HG02798 (cell line): ENCODE measurements at regions not wholly inside any gene's neighbourhood (a gene's known extent, or its start where the extent isn't known, plus 50 kb on each side); places are given as distances from the start of the nearest gene placed in this dataset.
"Not testable (repeated sequence)": the region's sequence is repeated elsewhere in the genome, so short reads cannot be mapped to it uniquely, and the experiment has no call there.

Source experiments
- ATAC-seq: cut with Tn5 transposase; IDR thresholded peaks from one replicate; pipeline ENCODE4 v1.9.1; 2021; ENCODE audit warnings: mild to moderate bottlenecking; ENCODE audit not compliant: unreplicated experiment, poor library complexity

DNA sequence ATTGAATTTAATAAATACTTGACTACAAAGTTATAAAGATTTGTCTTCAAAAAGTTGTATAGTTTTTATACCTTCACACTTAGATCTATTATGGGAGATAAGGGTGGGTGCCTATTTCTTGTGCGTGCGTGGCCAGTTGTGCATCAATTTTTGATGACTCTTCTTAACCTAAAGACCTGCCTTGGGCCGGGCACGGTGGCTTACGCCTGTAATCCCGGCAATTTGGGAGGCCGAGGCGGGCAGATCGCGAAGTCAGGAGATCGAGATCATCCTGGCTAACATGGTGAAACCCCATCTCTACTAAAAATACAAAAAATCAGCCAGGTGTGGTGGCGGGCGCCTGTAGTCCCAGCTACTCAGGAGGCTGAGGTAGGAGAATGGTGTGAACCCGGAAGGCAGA is 830.1 kb downstream of the BRD1 start:
- not testable (repeated sequence) for ATAC-seq

DNA sequence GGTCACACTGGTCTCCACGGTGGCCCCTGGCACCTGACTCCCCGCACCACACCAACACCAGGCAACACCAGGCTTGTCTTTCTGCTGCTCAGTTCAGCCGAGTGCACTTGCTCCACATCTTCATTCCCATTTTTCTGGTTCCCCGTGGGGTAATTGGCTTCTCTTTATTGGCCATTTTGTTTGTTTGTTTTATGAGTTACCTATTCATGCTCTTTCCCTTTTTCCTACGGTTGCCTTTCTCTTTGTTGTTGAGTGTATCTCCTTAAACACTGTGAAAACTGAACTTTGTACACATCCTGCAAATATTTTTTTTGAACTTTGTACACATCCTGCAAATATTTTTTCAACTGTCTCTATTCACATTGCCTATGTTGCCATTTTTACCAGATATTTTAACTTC is 834.0 kb downstream of the BRD1 start:
- ATAC-seq, result no peak

DNA sequence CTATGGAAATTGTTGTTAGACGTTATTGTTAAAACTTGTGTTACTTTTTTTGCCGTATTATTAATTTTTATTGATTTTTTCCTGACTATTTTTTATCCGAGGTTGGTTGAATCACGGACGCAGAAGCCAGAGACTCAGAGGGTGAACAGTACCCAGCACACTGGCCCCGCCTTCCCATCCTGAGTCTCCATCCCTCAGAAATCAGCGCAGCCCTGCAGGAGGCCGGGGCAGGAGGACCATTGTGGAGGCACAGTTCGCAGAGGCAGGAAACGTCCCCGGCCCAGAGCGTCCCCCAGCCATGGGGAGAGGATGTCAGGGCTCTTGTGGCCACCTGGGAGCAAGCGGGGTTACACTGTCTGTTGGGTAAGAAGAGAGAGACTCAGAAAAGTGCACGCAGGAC is 843.0 kb downstream of the BRD1 start:
- no peak for ATAC-seq

DNA sequence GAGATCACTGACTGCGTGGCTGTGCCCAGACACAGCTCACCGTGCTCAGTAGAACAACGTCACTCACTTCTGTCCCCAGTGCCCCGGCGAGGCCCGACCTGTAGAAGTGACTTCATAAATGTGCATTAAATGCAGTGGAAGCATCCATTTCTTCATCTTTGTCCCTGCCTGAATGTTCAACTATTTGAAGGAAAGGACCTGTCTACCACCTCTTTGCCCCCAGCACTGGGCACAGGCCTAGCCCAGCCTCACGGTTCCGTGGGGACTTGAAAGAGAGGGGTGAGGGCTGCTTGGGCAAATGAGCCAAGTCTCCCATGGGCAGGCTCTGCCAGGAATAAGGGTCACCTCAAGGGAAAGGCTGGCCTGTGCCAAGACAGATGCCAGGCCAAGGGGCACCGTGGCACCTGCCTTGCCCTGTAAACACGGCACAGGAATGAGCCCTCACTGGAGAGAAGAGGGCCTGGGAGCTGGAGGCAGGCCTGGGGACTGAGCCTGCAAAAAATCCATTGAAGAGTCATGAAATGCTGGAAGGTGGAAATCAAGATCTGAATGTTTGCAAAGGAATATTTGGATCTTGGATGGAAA is 845.3 kb downstream of the BRD1 start:
- ATAC-seq, result no peak

DNA sequence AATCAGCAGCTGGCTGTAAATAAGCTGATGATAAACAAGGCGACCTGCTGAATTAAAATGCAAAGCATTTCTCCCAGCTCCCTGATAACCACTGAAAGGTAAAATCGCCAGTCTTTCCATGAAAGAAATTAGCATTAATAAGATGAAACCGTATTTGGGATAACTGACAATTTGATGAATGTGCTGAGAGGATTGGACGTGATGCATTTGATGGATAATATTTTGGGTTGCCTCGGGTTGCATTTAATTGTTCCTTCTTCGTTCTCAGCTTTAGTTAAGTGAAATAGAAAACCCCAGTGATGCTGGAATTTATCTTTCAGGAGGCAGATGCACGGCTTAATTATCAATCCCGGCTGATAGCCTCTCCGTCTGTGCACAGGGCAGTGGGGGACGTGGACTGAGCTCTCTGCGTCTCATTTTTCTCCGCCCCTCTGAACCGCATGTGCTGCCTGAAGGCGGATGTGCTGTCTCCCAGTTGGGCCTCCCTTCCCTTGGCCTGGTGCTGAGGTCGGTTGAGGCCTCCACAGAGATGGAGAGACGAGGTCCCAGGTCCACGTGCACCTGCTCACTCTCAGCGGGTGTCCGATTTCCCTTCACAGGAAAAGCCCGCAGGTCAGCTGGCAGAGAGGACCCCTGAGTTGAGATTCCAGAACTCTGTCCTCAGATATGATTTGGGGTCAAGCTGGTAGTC is 846.2 kb downstream of the BRD1 start:
- no peak for ATAC-seq

DNA sequence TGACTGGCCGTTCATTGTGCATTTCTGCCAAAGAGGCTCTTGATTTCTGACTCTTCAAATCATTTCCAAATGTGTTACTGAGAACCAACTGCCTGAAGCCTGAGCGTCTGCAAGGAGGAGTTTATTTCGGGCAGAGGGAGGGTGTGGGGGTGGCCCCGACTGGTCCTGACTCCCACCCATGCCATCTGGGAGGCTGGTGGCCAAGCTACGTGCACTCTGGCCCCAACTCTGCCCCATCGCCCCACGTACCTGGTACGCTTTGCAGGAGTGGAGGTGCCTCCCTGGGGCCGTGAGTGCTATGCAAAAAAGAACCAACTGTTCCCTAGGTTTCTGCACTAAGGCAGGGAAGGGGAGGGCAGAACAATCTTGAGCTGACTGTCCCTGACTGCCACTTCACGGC is 846.8 kb downstream of the BRD1 start:
- ATAC-seq, result no peak

DNA sequence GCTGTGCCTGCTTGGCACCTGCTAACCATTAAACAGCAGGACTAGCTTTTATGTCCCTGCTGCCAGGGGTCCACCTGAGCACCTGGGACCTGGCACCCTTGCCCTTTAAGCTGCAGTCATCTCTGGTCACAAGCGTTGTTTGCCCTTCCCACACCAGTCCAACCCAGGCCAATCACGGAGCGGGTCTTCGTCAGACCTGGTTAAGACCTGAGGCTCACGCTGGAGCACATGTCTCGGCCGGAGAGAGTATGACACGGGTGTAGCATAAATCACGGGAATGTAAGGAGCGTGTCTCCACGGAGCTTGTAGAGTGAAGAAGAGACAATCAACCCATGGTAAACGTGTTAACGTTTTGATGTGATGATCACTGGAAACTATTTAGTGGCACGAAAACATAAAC is 847.3 kb downstream of the BRD1 start:
- no peak for ATAC-seq

DNA sequence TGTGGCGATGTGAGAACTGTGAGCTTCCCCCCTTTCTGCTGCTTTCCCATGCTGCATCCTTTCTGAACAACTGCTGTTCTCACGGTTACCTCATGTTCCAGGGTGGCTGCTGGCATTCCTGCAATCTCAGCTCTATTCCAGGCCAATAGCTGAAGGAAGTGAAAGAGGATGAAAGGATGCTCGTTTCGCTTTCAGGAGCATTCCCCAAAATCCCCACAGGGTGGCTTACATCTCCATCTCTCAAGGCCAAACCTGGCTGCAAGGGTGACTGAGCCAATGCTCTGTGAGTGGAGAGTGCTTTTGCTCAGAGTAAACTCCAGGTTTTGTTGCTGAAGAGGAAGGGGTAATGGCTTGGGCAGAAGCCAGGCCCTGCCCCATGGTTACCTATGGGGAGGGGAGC is 848.2 kb downstream of the BRD1 start:
- ATAC-seq, result no peak

DNA sequence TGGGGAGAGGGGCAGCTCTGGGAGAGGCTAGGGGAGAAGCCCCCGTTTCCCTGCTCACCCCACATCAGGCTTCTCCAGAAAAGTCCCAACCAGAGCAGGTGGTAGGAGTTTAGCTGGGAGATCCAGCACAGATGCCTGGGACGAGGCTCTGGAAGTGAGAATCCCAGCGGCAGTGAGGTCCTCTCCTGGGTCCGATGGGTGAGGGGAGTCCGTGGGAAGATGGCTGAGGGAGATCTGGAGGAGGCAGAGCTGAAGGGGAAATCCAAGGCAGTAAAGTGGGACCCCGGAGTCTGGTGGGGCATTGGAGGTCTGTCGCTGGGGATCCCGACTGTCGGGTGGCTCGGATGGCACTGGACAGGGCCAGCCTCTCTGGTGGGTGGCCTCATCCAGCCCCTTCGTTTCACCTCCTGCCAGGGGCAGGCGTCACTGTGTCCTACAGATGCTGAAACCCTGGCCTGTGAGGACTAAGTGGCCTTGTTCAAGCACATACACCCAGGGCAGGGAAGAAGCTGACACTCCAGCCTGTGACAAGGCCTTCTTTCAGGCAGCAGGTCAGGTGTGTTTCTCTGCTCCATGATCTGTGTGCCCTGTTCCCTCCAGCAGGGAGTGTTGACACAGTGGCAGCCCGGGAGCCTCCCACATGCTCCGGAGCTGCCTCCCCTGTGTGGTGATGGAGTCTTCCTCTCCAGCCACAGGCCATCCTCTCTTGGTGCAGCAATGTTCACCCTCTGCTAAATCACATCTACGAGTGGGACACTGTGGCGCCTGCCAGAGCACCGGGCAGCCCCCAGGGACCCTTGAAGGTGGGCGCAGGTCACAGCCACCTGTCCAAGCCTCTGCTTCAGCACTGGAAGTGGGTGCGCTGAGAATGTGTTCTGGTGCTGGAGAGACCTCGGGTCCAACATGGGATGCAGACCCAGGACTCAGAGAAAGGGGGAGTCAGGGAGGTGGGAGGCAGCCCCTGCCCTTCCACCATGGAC is 850.8 kb downstream of the BRD1 start:
- no peak for ATAC-seq

DNA sequence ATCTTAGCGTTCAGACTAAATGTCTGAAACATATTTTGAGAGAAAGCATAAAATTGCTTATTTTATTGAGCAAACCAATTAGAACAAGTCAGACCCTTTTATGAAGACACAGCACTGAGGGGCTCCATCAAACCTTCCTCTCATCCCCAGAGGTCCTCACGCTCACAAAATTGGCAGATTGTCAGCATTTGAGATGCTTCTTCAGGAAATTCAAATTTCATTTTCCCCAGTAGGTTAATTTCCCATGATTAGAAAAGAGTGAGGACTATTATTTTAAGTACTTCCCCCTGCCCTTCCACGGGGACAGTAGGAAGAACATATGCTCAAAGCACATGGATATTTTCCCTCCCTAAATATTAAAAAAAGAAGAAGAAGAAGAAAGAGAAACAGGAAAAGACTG is 851.8 kb downstream of the BRD1 start:
- no peak for ATAC-seq

DNA sequence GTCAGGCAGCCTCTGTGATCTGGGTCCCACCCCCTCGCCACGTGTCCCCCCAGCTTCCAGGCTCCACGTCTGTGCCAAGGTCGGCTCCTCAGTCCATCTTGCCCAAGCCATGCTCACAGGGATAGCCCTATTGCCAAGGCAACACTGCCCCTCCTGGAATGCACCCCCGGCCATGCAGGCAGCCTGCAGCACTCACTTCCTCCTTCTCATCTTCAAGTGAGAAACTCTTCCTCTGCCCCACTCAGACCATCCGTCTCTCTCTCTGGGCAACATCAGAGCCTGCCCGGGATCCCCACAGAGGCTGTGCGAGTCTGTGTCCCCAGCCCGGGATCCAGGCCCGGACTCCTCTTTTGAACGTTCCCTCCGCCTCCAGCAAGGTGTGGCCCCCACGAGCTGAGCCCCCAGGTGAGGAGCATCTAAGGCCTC is 852.3 kb downstream of the BRD1 start:
- ATAC-seq, result no peak

DNA sequence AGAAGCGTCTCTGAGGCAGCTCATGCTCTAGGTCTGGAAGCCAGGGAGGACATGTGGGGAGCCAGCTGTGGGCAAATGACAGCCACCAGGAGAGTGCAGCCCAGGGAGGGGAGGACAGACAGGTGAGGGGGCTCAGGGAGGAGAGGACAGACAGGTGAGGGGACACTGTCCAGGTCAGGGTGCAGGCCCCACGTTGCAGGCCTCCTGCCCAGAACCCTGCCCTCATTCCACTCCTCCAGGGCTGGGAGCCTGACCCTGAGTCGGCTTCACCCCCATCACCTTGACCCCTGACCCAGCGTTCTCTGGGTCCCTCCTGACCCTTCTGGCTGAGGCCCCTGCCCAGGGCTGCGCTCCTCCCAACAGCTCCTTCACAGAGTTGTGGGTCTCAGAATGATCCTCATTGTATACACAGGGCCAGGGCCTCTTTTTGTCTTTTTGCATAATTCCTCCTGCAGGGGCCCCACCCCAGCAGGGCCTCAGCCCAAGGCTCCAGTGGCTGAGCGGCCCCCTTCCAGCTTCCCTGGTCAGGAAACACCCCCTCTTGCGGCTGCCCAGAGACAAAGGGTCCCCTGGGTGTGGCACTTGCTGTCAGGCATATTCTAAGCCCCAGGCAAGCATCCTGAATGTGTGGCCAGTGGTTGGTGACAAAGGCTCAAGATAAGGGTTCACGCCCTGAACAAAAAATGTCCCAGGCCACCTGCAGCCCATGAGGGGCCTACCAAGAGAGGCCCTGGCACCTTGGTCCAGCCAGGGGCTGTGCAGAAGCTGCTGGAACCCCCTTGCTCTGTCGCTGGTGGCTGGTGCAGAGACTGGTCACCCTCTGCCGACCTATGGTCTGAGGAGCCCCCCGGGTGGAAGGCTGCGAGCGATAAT is 853.0 kb downstream of the BRD1 start:
- no peak for ATAC-seq

DNA sequence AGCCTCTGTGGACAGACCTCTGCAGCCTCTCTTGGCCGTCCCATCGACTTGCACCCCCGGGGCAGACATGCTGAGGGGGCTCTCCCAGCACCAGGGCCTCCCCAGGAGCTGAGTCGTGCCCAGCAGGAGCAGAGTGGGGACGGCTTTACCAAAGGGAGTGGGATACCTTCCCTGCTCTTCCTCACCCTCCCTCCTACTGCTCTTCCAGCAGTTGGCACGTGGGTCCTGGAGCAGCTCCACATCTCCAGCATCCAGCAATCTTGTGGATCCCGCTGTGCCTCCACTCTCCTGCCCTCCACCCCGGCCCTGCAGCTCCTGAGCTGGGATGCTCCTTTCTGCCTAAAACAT is 854.0 kb downstream of the BRD1 start:
- no peak for ATAC-seq

DNA sequence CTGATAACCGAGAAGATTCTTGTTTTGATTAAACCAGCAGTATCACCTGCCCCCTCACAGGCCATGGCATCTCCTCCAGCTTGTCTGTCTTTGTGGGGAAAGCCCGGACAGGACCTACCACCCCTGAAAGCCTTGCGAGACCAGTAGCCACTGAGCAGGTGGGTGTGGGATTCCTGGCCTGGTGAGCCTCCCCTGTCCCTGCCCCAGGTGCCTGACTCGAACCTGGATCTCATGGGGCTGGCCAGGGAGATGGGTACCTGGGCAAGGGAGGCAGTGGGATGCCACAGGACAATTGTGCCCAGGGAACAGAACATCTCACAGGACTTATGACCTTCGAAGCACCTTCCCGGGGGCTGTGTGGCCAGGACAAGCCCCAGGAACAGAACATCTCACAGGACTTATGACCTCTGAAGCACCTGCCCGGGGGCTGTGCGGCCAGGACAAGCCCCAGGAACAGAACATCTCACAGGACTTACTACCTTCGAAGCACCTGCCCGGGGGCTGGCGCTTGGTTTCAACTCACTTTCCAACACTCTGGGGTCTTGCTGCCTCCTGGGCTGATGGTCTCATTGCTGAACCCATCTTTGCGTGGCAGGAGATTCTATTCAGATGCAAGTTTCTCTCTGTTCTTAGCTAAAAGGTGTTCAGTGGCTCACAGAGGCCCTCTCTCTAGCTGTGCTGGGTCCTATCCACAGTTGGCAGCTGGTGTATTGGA is 854.5 kb downstream of the BRD1 start:
- ATAC-seq, result no peak

DNA sequence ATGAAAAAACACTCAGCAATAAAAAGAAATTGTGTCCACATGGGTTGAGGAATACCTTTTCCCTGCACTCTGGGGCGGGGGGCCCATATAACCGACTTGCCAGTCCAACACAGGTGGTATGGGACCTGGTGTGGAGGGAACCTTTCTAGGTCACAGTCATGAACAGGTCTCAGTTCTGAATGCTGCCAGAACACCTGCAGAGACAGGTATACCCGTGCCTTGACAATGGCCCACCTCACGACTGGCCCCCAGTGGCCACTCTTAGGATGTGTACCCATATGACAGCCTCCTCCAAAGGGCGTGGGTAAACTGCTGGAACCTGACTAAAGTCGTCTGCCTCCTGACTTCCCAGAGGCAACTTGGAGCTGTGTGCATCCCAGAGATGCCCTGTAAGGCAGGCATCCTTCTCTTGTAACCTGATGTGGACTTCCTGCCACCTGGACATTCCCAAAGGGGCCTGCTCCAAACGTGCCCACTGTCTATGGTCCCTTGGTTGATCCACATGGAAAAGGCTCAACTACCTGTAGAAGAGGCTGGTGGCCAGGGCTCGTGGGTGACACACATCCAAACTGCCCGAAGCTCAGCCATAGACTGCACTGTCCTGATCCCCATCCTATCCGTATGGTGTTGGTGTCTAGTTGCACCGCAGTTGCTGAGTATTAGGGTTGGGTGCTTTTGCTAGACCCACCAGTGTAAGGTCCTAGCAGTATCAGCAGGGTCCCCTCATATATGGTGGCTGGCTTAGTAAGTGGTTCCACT is 859.3 kb downstream of the BRD1 start:
- ATAC-seq, result no peak

DNA sequence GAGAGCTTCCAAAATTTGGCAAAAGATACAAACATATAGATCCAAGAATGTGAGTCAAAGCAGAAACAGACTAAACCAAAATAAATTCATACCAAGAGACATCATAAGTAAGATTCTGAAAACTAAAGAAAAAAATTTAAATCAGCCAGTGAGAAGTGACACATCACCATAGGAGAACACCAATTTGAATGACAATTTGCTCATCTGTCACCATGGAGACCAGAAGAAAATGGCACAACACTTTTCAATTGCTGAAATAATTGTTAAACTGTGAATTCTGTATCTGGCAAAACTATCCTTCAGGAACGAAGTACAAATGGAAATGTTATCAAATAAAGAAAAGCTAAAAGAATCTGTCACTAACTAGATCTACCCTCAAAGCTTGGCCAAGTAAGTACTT is 864.3 kb downstream of the BRD1 start:
- no peak for ATAC-seq

DNA sequence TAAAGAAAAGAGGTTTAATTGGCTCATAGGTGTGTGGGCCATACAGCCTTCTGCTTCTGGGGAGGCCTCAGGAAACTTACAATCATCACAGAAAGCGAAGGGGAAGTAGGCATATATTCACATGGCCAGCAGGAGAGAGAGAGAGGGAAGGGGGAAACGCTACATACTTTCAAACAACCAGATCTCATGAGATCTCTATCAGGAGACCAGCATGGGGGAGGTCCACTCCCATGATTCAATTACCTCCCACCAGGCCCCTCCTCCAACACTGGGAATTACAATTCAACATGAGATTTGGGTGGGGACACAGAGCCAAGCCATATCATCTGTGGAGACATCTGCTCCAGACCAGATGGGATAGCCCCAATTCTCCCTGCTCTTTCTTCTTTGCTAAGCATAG is 866.0 kb downstream of the BRD1 start:
- ATAC-seq, result no peak

DNA sequence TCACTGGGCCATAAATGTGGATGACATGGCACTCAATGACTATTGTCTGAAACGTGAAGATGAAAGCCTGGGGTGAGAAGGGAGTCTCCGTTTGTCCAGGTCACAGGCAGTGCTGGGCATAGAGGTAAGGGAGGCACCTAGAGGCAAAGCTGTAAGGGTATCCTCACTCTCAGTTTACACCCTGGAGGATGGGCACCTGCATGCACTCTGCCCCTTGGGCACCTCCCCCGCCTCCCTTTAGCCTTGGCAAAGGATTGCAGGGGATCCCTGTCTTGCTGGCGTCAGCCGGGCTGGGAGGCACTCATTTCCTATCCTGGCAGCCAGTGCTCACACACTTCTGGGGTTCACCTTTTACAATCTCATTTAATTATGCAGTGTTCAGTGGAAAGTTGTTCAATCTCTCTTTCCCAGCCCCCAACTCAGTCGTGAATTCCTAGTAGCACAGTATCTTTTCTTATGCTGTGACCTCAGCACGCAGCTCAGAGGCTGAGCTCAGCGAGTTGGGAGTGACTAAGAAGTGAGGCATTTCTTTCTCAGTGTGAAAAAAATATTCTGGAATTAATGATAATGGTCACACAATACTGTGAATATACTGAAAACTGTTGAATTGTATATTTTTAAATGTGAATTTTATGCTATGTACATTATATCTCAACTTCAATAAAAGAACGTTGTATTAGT is 866.6 kb downstream of the BRD1 start:
- ATAC-seq, result no peak

DNA sequence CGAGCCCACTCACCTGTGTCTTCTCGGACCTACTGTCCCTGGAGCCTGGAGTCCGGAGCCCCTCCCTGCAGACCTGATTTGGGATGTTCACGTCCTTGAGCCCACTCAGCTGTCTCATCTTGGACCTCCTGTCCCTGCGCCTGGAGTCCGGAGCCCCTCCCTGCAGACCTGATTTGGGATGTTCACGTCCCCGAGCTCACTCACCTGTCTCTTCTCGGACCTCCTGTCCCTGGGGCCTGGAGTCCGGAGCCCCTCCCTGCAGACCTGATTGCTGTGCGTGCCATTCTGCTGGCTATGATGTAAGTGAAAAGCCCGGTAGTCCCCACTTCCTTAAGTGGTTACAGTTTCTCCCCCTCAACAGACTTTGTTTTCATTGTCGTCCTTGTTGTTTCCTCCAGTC is 867.1 kb downstream of the BRD1 start:
- ATAC-seq, result no peak
